ENCODE measurements at regions not wholly inside any gene's neighbourhood (a gene's known extent, or its start where the extent isn't known, plus 50 kb on each side); places are given as distances from the start of the nearest gene placed in this dataset.
A peak's percentile ranks its signal among the peaks of the same experiment; 100 is the strongest.
"Not testable (repeated sequence)": the region's sequence is repeated elsewhere in the genome, so short reads cannot be mapped to it uniquely, and the experiment has no call there.

GRCh38 chr1:96598416-96599168 is 123.0 kb upstream of the PTBP2 start:
- DNase-seq (ENCODE audit: low spot score), result no peak

DNA sequence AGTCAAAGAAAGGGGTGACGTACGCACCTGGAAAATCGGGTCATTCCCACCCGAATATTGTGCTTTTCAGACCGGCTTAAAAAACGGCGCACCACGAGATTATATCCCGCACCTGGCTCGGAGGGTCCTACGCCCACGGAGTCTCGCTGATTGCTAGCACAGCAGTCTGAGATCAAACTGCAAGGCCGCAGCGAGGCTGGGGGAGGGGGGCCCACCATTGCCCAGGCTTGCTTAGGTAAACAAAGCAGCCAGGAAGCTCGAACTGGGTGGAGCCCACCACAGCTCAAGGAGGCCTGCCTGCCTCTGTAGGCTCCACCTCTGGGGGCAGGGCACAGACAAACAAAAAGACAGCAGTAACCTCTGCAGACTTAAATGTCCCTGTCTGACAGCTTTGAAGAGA is 117.0 kb upstream of the PTBP2 start:
- DNase-seq (ENCODE audit: low spot score), result not testable (repeated sequence)

DNA sequence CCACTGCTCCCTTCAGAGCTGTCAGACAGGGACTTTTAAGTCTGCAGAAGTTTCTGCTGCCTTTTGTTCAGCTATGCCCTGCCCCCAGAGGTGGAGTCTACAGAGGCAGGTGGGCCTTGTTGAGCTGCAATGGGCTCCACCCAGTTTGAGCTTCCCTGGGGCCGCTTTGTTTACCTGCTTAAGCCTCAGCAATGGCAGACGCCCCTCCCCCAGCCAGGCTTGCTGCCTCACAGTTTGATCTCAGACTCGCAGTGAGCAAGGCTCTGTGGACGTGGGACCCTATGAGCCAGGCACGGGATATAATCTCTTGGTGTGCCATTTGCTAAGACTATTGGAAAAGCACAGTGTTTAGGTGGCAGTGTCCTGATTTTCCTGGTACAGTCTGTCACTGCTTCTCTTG is 104.2 kb upstream of the PTBP2 start:
- DNase-seq (ENCODE audit: low spot score), result not testable (repeated sequence)

DNA sequence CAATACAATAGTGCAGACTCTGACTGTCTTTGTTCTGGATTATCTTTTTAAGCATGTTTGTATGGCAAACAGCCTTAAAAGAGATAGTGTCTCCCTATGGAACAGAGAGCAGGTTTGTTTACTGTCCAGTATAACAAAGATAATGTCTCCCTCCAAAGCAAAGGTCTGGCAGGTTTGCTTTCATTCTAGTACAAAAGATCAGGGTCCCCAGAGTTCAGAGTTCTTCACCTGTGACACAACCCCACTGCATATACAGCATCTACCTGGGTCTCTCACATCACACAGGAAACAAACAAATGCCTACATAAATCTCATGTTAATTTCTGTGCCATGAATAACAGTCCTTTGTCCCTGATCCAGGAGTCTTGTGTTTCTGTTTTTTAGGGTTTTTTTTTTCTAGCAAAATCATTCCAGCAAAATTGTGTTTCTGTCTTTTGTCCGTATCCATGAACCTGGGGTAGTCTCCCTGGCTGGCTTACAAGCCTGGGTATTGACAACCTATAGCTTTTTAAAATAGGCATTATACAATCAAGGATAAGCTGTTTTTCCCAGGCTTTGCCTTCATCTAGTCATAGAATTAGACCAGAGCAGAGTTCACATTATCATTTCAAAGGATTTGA is 89.4 kb upstream of the PTBP2 start:
- DNase-seq (ENCODE audit: low spot score), result no peak

GRCh38 chr1:96633695-96634094 is 87.9 kb upstream of the PTBP2 start:
- no peak for DNase-seq (ENCODE audit: low spot score)

GRCh38 chr1:96634883-96635282 is 86.7 kb upstream of the PTBP2 start:
- DNase-seq (ENCODE audit: low spot score), result no peak

DNA sequence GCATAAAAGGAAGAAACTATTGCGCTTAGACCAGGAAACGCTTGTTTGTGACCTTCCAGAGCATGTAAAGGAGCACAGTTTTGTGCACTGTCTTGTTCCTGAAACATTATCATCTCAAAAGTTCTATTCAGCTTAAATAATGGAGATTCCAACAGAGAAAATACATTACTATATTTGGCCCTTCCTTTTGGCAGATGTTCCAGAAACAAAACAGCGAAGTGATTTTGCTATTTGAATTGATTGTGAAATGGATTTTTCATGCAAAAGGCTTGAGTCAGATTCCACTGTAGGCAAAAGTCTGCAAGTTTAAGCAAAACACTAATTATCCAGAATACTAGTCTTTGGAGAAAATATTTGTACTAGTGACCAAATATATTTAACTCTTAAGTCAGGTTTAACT is 80.3 kb upstream of the PTBP2 start:
- DNase-seq (ENCODE audit: low spot score), result peak; percentile 43

- no peak for DNase-seq (ENCODE audit: low spot score)
Observed at GRCh38 chr1:96643519-96643918, 78.1 kb upstream of the PTBP2 start.

- DNase-seq (ENCODE audit: low spot score), result no peak
Observed at GRCh38 chr1:96649301-96649700, 72.3 kb upstream of the PTBP2 start.

- DNase-seq (ENCODE audit: low spot score), result no peak
Observed at GRCh38 chr1:96651517-96651916, 70.1 kb upstream of the PTBP2 start.

DNA sequence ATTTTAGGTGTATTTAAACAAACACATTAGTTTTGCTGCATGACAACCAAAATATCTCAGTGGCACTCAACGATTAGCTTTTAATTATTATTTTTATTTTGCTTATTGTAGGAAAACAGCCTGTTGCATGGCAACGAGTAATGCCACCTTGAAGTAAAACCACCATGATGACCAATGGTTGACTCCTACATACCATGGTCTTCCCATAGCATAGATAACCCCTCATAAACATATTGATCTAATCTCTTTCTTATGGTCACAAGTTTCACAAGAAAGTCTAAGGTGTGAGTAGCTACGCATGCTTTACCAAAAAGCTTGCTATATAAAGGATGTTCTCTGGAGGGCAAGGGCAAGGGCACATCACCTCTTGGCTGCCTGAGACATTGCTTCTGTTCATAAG is 61.5 kb upstream of the PTBP2 start:
- DNase-seq (ENCODE audit: low spot score), result no peak

GRCh38 chr1:96660503-96660902 is 61.1 kb upstream of the PTBP2 start:
- DNase-seq (ENCODE audit: low spot score), result peak; percentile 32
